ENCODE measurements at regions not wholly inside any gene's neighbourhood (a gene's known extent, or its start where the extent isn't known, plus 50 kb on each side); places are given as distances from the start of the nearest gene placed in this dataset.

DNA sequence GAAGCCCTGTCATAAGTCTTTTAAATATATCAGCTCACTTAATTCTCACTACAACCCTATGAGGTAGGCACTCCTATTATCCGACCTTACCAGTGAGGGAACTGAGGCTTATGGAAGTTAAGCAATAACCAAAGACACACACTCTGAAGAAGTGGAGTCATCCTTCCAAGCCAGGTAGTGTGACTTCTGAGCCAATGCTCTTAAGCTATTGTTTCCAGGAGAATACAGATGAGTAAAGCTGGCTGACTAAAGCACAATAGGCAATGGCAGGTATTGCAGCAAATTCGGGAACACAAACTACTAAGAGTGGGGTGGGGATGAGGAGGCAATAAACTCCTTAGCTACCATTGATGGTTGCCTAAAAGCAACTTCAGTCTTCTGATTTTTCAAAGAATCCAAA is 81.8 kb upstream of the KIT start:
- no peak for TF ChIP-seq CTCF (IDR thresholded peaks at IDR 0.05)
- H3K4me1 ChIP-seq: no peaks in the 10 kb centered on the region
- H3K4me3 ChIP-seq: no peak overlapping the region
- H3K27ac ChIP-seq: no peak overlapping the region
- intact Hi-C loops (cut with DNase I): no loop called here
- H3K36me3 ChIP-seq: no peaks in the 10 kb centered on the region
- no peaks in the 10 kb centered on the region for H3K9me3 ChIP-seq
- no peaks in the 10 kb centered on the region for H3K27me3 ChIP-seq
- DNase-seq (no peak), ATAC-seq (no peak)

- Histone ChIP-seq H3K4me3 (no peak overlapping the region), H3K27ac (no peak overlapping the region), H3K9me3 (no peaks in the 10 kb centered on the region), H3K27me3 (no peaks in the 10 kb centered on the region), H3K4me1 (no peaks in the 10 kb centered on the region), H3K36me3 (no peaks in the 10 kb centered on the region)
- DNase-seq (no peak), ATAC-seq (no peak)
- intact Hi-C loops (cut with DNase I): no loop called here
- TF ChIP-seq CTCF (IDR thresholded peaks at IDR 0.05): no peak
Observed at GRCh38 chr4:54581807-54582206, 76.0 kb upstream of the KIT start.

DNA sequence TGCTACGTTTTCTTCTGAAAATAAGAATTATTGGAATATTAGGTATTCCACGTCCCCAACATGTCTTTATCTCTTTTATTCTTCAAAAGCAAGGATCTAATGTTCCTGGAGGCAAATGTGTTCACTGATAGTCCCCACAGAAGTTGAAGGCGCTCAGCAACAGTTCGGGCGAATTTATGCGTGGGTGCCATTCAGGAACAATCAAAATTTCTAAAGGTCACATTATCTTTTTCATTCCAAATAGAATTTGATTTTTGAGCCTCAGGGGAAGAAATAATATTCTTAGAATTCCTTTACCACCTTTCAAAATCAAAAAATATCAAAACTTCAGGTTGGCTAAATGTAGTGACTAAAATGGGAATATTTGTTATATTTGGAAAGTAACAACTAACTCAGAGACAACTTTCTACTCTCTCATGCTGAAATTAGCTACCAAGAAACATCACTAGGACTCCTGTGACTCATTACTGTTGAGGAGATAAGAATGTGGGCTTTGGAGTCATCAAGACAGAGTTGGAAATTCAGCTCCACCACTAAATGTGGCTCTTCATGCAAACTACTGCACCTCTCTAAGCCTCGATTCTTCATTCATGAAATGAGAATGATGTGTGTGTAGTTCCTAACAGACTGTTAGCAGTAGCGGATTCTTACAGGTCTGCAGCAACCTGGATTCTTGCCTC is 72.3 kb upstream of the KIT start:
- H3K9me3 ChIP-seq: no peaks in the 10 kb centered on the region
- ATAC-seq (no peak), DNase-seq (no peak)
- no peaks in the 10 kb centered on the region for H3K36me3 ChIP-seq
- H3K27me3 ChIP-seq: no peaks in the 10 kb centered on the region
- no peaks in the 10 kb centered on the region for H3K4me1 ChIP-seq
- H3K27ac ChIP-seq: no peak overlapping the region
- no peak overlapping the region for H3K4me3 ChIP-seq
- no peak for TF ChIP-seq CTCF (IDR thresholded peaks at IDR 0.05)
- intact Hi-C loops (cut with DNase I): no loop called here

DNA sequence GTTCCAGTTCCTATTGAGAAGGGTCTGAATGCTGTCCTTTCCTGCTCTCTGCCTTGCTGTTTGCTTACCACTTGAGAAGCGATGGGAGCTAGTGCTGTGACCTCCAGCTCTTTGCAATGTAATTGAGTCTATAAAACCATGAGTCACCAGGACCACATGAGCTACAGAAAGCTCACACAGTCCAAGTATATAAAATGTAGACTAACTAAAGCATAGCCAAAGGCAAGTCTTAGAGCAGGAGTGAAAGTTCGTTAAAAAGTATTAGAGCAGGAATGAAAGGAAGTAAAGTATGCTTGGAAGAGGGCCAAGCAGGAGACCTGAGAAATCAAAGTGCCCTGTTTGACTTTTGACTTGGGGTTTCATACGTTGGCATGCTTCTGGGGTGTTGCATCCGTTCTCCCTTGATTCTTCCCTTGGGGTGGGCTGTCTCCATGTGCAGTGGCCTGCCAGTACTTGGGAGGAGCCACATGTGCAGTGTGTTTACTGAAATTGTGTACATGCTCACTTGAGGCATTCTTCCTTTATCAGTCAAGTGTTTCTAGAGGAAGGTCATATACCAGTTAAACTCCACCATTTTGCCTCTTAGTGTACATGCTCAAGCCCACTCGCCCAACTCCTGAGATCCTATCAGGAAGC is 71.3 kb upstream of the KIT start:
- Histone ChIP-seq H3K27me3 (no peaks in the 10 kb centered on the region), H3K4me1 (no peaks in the 10 kb centered on the region), H3K36me3 (no peaks in the 10 kb centered on the region), H3K27ac (no peak overlapping the region), H3K9me3 (no peaks in the 10 kb centered on the region), H3K4me3 (no peak overlapping the region)
- no peak for TF ChIP-seq CTCF (IDR thresholded peaks at IDR 0.05)
- DNase-seq (peak in 1 of 4 donors; percentile 4), ATAC-seq (peak; percentile 94)
- intact Hi-C loops (cut with DNase I): no loop called here

GRCh38 chr4:54587107-54587891 is 70.5 kb upstream of the KIT start:
- no peak for DNase-seq
- H3K27me3 ChIP-seq: no peaks in the 10 kb centered on the region
- no peaks in the 10 kb centered on the region for H3K4me1 ChIP-seq
- H3K27ac ChIP-seq: no peak overlapping the region
- TF ChIP-seq CTCF (IDR thresholded peaks at IDR 0.05): no peak
- no peaks in the 10 kb centered on the region for H3K36me3 ChIP-seq
- intact Hi-C loops (cut with DNase I): no loop called here
- H3K9me3 ChIP-seq: no peaks in the 10 kb centered on the region
- no peak for ATAC-seq
- no peak overlapping the region for H3K4me3 ChIP-seq

Measured in left lung (tissue), 4 donors.